ENCODE measurements at regions not wholly inside any gene's neighbourhood (a gene's known extent, or its start where the extent isn't known, plus 50 kb on each side); places are given as distances from the start of the nearest gene placed in this dataset.

GRCh38 chr2:236877972-236878371 is 207.7 kb upstream of the COPS8 start:
- TF ChIP-seq POLR2A (IDR thresholded peaks at IDR 0.05) (no peak), EP300 (IDR thresholded peaks at IDR 0.05) (no peak), POLR2AphosphoS5 (IDR thresholded peaks at IDR 0.05) (no peak)
- TF ChIP-seq, protein P1, sequence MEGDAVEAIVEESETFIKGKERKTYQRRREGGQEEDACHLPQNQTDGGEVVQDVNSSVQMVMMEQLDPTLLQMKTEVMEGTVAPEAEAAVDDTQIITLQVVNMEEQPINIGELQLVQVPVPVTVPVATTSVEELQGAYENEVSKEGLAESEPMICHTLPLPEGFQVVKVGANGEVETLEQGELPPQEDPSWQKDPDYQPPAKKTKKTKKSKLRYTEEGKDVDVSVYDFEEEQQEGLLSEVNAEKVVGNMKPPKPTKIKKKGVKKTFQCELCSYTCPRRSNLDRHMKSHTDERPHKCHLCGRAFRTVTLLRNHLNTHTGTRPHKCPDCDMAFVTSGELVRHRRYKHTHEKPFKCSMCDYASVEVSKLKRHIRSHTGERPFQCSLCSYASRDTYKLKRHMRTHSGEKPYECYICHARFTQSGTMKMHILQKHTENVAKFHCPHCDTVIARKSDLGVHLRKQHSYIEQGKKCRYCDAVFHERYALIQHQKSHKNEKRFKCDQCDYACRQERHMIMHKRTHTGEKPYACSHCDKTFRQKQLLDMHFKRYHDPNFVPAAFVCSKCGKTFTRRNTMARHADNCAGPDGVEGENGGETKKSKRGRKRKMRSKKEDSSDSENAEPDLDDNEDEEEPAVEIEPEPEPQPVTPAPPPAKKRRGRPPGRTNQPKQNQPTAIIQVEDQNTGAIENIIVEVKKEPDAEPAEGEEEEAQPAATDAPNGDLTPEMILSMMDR (IDR thresholded peaks at IDR 0.05) = no peak
